Smooth muscle cell (in vitro differentiated cells): ENCODE measurements at regions not wholly inside any gene's neighbourhood (a gene's known extent, or its start where the extent isn't known, plus 50 kb on each side); places are given as distances from the start of the nearest gene placed in this dataset.

Source experiments
- DNase-seq: peaks from one replicate; lab custom pipeline; 2025; ENCODE audit not compliant: unreplicated experiment; lab: John Stamatoyannopoulos, UW
- H2AFZ ChIP-seq: fragments of 200-600 bp; sonication (generic); 2 replicates; pipeline ENCODE4 v1.6.0; 2016; ENCODE audit warnings: antibody characterized with exemption, low read depth, mild to moderate bottlenecking
- H3F3A ChIP-seq: fragments of 200-600 bp; sonication (generic); 2 replicates; pipeline ENCODE4 v1.6.0; 2017; ENCODE audit warnings: antibody characterized with exemption, low read depth
- H3K27ac ChIP-seq: fragments of 200-600 bp; sonication (generic); 2 replicates; pipeline ENCODE4 v1.5.1; 2016; ENCODE audit warnings: low read depth, mild to moderate bottlenecking
- H3K27me3 ChIP-seq: fragments of 200-600 bp; sonication (generic); 2 replicates; pipeline ENCODE4 v1.6.1; 2016; ENCODE audit warnings: low read depth, mild to moderate bottlenecking
- H3K36me3 ChIP-seq: fragments of 200-600 bp; sonication (generic); 2 replicates; pipeline ENCODE4 v1.5.1; 2016; ENCODE audit warnings: low read depth
- H3K4me1 ChIP-seq: fragments of 200-600 bp; sonication (generic); 2 replicates; pipeline ENCODE4 v1.5.1; 2016; ENCODE audit warnings: low read depth
- H3K4me2 ChIP-seq: fragments of 200-600 bp; sonication (generic); 2 replicates; pipeline ENCODE4 v1.6.0; 2016; ENCODE audit warnings: mild to moderate bottlenecking
- H3K4me3 ChIP-seq: fragments of 200-600 bp; sonication (generic); 2 replicates; pipeline ENCODE4 v1.5.1; 2016; ENCODE audit warnings: mild to moderate bottlenecking
- H3K79me2 ChIP-seq: fragments of 200-600 bp; sonication (generic); 2 replicates; pipeline ENCODE4 v1.6.0; 2016; ENCODE audit warnings: low read depth, mild to moderate bottlenecking
- H3K9ac ChIP-seq: fragments of 200-600 bp; sonication (generic); 2 replicates; pipeline ENCODE4 v1.6.0; 2016; ENCODE audit warnings: low read depth
- H3K9me3 ChIP-seq: fragments of 200-600 bp; sonication (generic); replicated peaks from 2 replicates; pipeline ENCODE4 v1.5.1; 2016; ENCODE audit warnings: low read depth
- H4K20me1 ChIP-seq: fragments of 200-600 bp; sonication (generic); 2 replicates; pipeline ENCODE4 v1.6.0; 2016; ENCODE audit warnings: low read depth
- CTCF ChIP-seq: fragments of 200-600 bp; sonication (generic); IDR thresholded peaks from 2 replicates; pipeline ENCODE4 v1.5.1; 2017; ENCODE audit warnings: borderline replicate concordance, mild to moderate bottlenecking, antibody characterized with exemption; ENCODE audit not compliant: insufficient read depth, poor library complexity, severe bottlenecking
- WGBS: methylation state at CpG from one replicate; pipeline ENCODE4 v1.1.7; 2016; ENCODE audit warnings: low lambda C conversion rate; 5-methylcytosine and 5-hydroxymethylcytosine counted together

- Histone ChIP-seq H3F3A (no peaks in the 10 kb centered on the region), H3K36me3 (no peaks in the 10 kb centered on the region), H3K4me1 (no peaks in the 10 kb centered on the region), H2AFZ (no peak overlapping the region), H4K20me1 (no peaks in the 10 kb centered on the region), H3K27me3 (peaks cover 17% of the 10 kb centered on the region), H3K9ac (no peak overlapping the region), H3K27ac (no peak overlapping the region), H3K9me3 (no peaks in the 10 kb centered on the region), H3K79me2 (no peaks in the 10 kb centered on the region), H3K4me2 (no peak overlapping the region), H3K4me3 (no peak overlapping the region)
- no peak for TF ChIP-seq CTCF
- no peak for DNase-seq
- WGBS = 96% methylated on average over 3 of the region's 3 CpGs
Observed at GRCh38 chr11:32164836-32165235, 74.0 kb downstream of the RCN1 start.

- Histone ChIP-seq H2AFZ (no peak overlapping the region), H4K20me1 (no peaks in the 10 kb centered on the region), H3F3A (no peaks in the 10 kb centered on the region), H3K4me1 (peaks cover 8% of the 10 kb centered on the region), H3K27me3 (peaks cover 8% of the 10 kb centered on the region), H3K4me2 (no peak overlapping the region), H3K4me3 (no peak overlapping the region), H3K9me3 (no peaks in the 10 kb centered on the region), H3K27ac (no peak overlapping the region), H3K9ac (no peak overlapping the region), H3K79me2 (no peaks in the 10 kb centered on the region), H3K36me3 (no peaks in the 10 kb centered on the region)
- no peak for DNase-seq
- WGBS = 96% methylated on average over 2 of the region's 2 CpGs
- no peak for TF ChIP-seq CTCF
Observed at GRCh38 chr11:32168924-32169323, 78.0 kb downstream of the RCN1 start.

GRCh38 chr11:32171445-32171844, 80.6 kb downstream of the RCN1 start:
- Histone ChIP-seq H4K20me1 (no peaks in the 10 kb centered on the region), H3F3A (no peaks in the 10 kb centered on the region), H3K79me2 (no peaks in the 10 kb centered on the region), H3K36me3 (no peaks in the 10 kb centered on the region), H3K9me3 (no peaks in the 10 kb centered on the region), H3K4me1 (peaks cover 8% of the 10 kb centered on the region), H3K27me3 (peaks cover 4% of the 10 kb centered on the region), H3K4me2 (no peak overlapping the region), H3K4me3 (no peak overlapping the region), H3K27ac (no peak overlapping the region), H2AFZ (no peak overlapping the region), H3K9ac (no peak overlapping the region)
- WGBS = 92% methylated on average over 6 of the region's 6 CpGs
- DNase-seq = no peak
- no peak for TF ChIP-seq CTCF

GRCh38 chr11:32172041-32172847, 81.4 kb downstream of the RCN1 start:
- peaks cover 4% of the 10 kb centered on the region for H3K27me3 ChIP-seq
- no peak overlapping the region for H3K9ac ChIP-seq
- peak overlapping the region; percentile 24 for H2AFZ ChIP-seq
- H3K4me2 ChIP-seq = no peak overlapping the region
- H3K36me3 ChIP-seq = no peaks in the 10 kb centered on the region
- no peaks in the 10 kb centered on the region for H4K20me1 ChIP-seq
- no peaks in the 10 kb centered on the region for H3K9me3 ChIP-seq
- 67% methylated on average over 9 of the region's 9 CpGs for WGBS
- no peak for DNase-seq
- no peak overlapping the region for H3K27ac ChIP-seq
- H3K4me3 ChIP-seq = no peak overlapping the region
- peaks cover 8% of the 10 kb centered on the region for H3K4me1 ChIP-seq
- no peaks in the 10 kb centered on the region for H3F3A ChIP-seq
- TF ChIP-seq CTCF = no peak
- H3K79me2 ChIP-seq = no peaks in the 10 kb centered on the region
